HCT116 (cell line): ENCODE measurements at regions not wholly inside any gene's neighbourhood (a gene's known extent, or its start where the extent isn't known, plus 50 kb on each side); places are given as distances from the start of the nearest gene placed in this dataset.

ENCODE experiments used
- CEBPB ChIP-seq: IDR thresholded peaks from 2 replicates; pipeline ENCODE4 v1.6.1; 2012; ENCODE audit warnings: low read depth
- EZH2 ChIP-seq: fragments of 200-600 bp; sonication (generic); IDR thresholded peaks from 2 replicates; pipeline ENCODE4 v1.6.1; 2017; ENCODE audit warnings: antibody characterized with exemption, mixed run types
- EZH2phosphoT487 ChIP-seq: fragments of 200-600 bp; IDR thresholded peaks from 2 replicates; pipeline ENCODE4 v1.6.1; 2018; ENCODE audit warnings: antibody characterized with exemption, borderline replicate concordance
- POLR2A ChIP-seq: IDR thresholded peaks from 2 replicates; pipeline ENCODE4 v1.7.0; 2011; ENCODE audit warnings: borderline replicate concordance; ENCODE audit not compliant: insufficient read depth, insufficient read length; ENCODE audit errors: extremely low read depth
- RAD21 ChIP-seq: IDR thresholded peaks from 2 replicates; pipeline ENCODE4 v1.6.1; 2012; ENCODE audit warnings: low read depth, mild to moderate bottlenecking
- SIN3A ChIP-seq: IDR thresholded peaks from 2 replicates; pipeline ENCODE4 v1.6.1; 2012; ENCODE audit warnings: low read depth
- SRF ChIP-seq: IDR thresholded peaks from 2 replicates; pipeline ENCODE4 v1.6.1; 2012; ENCODE audit warnings: low read depth
- YY1 ChIP-seq: IDR thresholded peaks from 2 replicates; pipeline ENCODE4 v1.6.1; 2011; ENCODE audit warnings: low read length, low read depth, moderate library complexity, mild to moderate bottlenecking; ENCODE audit not compliant: insufficient replicate concordance; ENCODE audit errors: extremely low read depth
- ZNF274 ChIP-seq: fragments of 200-500 bp; sonication (Bioruptor generic); IDR thresholded peaks from 2 replicates; pipeline ENCODE4 v1.6.1; 2014; ENCODE audit warnings: mild to moderate bottlenecking, low read depth, low read length, inconsistent platforms
- TF ChIP-seq, protein P1 (sequence below): IDR thresholded peaks from 2 replicates; pipeline ENCODE4 v1.6.1; 2012; ENCODE audit warnings: low read depth
- TF ChIP-seq, protein P2 (sequence below): IDR thresholded peaks from 2 replicates; pipeline ENCODE4 v1.6.1; 2012
- TF ChIP-seq, protein P3 (sequence below), 3 experiments: fragments of 200-600 bp in 1 of 3; sonication (generic) in 1 of 3; IDR thresholded peaks in 2 of 3; conservative IDR thresholded peaks in 1 of 3; 2 replicates each; pipeline ENCODE4 v1.5.1; 2012 to 2017; ENCODE audit warnings: low read depth in 2 of 3, low read length in 2 of 3, antibody characterized with exemption in 1 of 3, borderline replicate concordance in 1 of 3, control low read depth in 1 of 3, mild to moderate bottlenecking in 1 of 3, mixed read lengths in 1 of 3, mixed run types in 1 of 3, moderate library complexity in 1 of 3; ENCODE audit not compliant: insufficient read depth in 1 of 3
- TF ChIP-seq, protein P4 (sequence below): IDR thresholded peaks from 2 replicates; pipeline ENCODE4 v1.6.1; 2012

DNA sequence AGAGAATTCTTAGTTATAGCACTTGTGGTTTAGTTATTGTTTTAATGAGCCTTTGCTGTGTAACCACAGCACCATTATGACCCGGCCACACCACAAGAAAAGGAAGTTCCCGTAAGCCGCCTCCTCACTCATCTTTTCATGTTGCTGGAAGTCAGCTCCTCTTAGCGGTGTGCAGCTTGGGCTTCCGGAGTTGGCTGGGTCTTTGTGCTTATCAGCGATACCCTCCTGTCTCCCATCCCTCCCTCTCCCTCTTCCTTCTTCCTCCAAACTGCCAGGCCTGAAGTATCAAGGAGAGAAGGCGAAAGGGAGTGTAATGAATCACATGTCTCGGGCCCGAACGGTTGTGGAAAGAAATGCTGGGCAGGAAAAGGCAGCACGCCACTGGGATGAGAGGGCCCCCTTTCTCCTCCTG lies 353.5 kb downstream of the MCTP2 start:
- TF ChIP-seq, protein P1, sequence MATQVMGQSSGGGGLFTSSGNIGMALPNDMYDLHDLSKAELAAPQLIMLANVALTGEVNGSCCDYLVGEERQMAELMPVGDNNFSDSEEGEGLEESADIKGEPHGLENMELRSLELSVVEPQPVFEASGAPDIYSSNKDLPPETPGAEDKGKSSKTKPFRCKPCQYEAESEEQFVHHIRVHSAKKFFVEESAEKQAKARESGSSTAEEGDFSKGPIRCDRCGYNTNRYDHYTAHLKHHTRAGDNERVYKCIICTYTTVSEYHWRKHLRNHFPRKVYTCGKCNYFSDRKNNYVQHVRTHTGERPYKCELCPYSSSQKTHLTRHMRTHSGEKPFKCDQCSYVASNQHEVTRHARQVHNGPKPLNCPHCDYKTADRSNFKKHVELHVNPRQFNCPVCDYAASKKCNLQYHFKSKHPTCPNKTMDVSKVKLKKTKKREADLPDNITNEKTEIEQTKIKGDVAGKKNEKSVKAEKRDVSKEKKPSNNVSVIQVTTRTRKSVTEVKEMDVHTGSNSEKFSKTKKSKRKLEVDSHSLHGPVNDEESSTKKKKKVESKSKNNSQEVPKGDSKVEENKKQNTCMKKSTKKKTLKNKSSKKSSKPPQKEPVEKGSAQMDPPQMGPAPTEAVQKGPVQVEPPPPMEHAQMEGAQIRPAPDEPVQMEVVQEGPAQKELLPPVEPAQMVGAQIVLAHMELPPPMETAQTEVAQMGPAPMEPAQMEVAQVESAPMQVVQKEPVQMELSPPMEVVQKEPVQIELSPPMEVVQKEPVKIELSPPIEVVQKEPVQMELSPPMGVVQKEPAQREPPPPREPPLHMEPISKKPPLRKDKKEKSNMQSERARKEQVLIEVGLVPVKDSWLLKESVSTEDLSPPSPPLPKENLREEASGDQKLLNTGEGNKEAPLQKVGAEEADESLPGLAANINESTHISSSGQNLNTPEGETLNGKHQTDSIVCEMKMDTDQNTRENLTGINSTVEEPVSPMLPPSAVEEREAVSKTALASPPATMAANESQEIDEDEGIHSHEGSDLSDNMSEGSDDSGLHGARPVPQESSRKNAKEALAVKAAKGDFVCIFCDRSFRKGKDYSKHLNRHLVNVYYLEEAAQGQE: no peak
- TF ChIP-seq, protein P2, sequence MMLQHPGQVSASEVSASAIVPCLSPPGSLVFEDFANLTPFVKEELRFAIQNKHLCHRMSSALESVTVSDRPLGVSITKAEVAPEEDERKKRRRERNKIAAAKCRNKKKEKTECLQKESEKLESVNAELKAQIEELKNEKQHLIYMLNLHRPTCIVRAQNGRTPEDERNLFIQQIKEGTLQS: no peak
- TF ChIP-seq RAD21: no peak
- TF ChIP-seq, protein P3, sequence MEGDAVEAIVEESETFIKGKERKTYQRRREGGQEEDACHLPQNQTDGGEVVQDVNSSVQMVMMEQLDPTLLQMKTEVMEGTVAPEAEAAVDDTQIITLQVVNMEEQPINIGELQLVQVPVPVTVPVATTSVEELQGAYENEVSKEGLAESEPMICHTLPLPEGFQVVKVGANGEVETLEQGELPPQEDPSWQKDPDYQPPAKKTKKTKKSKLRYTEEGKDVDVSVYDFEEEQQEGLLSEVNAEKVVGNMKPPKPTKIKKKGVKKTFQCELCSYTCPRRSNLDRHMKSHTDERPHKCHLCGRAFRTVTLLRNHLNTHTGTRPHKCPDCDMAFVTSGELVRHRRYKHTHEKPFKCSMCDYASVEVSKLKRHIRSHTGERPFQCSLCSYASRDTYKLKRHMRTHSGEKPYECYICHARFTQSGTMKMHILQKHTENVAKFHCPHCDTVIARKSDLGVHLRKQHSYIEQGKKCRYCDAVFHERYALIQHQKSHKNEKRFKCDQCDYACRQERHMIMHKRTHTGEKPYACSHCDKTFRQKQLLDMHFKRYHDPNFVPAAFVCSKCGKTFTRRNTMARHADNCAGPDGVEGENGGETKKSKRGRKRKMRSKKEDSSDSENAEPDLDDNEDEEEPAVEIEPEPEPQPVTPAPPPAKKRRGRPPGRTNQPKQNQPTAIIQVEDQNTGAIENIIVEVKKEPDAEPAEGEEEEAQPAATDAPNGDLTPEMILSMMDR (IDR thresholded peaks at IDR 0.05 in 2 of 3, conservative IDR thresholded peaks at IDR 0.05 in 1 of 3; ENCODE audit: borderline replicate concordance in 1 of 3, insufficient read depth in 1 of 3, low read depth in 2 of 3, low read length in 2 of 3): no peak
- TF ChIP-seq YY1: no peak
- no peak for TF ChIP-seq POLR2A
- no peak for TF ChIP-seq CEBPB
- TF ChIP-seq ZNF274: no peak
- no peak for TF ChIP-seq EZH2
- TF ChIP-seq EZH2phosphoT487: no peak
- TF ChIP-seq, protein P4, sequence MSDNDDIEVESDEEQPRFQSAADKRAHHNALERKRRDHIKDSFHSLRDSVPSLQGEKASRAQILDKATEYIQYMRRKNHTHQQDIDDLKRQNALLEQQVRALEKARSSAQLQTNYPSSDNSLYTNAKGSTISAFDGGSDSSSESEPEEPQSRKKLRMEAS: no peak
- TF ChIP-seq SRF: no peak
- no peak for TF ChIP-seq SIN3A
